Lower lobe of right lung (tissue), 2 donors: ENCODE measurements at regions not wholly inside any gene's neighbourhood (a gene's known extent, or its start where the extent isn't known, plus 50 kb on each side); places are given as distances from the start of the nearest gene placed in this dataset.

Source experiments
- ATAC-seq, 2 donors: fragments of 200-7000 bp; cut with Tn5 transposase; one replicate each; pipeline ENCODE4 v1.9.1; 2020 to 2022; ENCODE audit warnings: mild to moderate bottlenecking in 2 of 2, moderate library complexity in 2 of 2
- DNase-seq: peaks from one replicate; pipeline ENCODE4 v3.0.0-alpha.2; 2020
- H3K27ac ChIP-seq: fragments of 200-600 bp; one replicate; pipeline ENCODE4 v1.8.0; 2022
- H3K27me3 ChIP-seq: fragments of 200-600 bp; one replicate; pipeline ENCODE4 v1.8.0; 2022; ENCODE audit warnings: low read depth
- H3K36me3 ChIP-seq: fragments of 200-600 bp; one replicate; pipeline ENCODE4 v1.8.0; 2022; ENCODE audit warnings: mild to moderate bottlenecking
- H3K4me1 ChIP-seq: fragments of 200-600 bp; one replicate; pipeline ENCODE4 v1.8.0; 2022
- H3K4me3 ChIP-seq: fragments of 200-600 bp; one replicate; pipeline ENCODE4 v1.8.0; 2022; ENCODE audit warnings: mild to moderate bottlenecking
- H3K9me3 ChIP-seq: fragments of 200-600 bp; one replicate; pipeline ENCODE4 v1.8.0; 2022
- intact Hi-C: fragments of 100-400 bp; cut with DNase I; formaldehyde crosslinking; loops from one replicate; pipeline ENCODE4 v1.11.0; 2022
- TF ChIP-seq, protein P1 (sequence below): fragments of 200-600 bp; IDR thresholded peaks from one replicate; pipeline ENCODE4 v1.8.0; 2022; ENCODE audit warnings: antibody characterized with exemption, mild to moderate bottlenecking
- donor health status: DM: no; HTN: yes; CAD: no; lungs with severe emphysema.

DNA sequence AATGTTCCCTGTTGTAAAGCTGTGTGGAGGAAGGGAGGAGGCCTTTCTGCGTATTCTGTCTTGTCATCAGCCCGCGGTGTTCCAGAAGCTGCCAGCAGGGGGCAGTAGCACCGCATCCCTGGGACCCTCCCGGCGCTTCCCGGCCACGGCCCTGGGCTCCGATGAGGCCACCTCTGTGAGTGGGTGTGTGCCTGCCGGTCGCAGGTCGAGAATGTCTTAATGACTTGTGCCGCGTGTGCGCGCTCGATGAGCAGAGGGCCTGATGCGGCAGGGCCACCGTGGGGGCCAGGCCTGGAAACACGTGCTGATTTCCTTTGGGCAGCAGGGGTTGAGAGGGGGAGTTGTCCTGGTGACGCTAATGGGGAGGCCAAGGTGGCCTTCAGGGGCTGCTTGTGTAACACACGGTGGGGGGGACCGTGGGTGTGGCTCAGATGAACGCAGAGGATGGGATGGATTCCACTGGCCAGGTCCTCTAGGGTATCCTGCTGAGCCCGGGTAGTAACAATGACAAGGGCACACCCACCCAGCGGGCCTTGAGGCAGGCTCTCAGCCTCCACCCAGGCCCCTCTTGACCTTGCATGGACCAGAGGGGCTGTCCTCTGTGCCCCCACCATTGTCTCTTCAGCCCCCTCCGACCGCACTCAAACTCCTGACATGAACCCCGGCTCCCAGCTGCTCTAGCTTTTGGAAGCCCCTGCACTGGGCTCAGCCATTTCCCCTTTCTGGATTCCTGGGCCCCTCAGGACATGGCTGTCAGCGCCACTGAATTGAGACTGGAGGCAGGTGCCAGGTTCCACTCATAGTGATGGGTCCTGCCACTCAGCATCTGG, 135.9 kb upstream of the PODXL start:
- Histone ChIP-seq H3K4me3 (no peak overlapping the region), H3K9me3 (no peaks in the 10 kb centered on the region), H3K36me3 (no peaks in the 10 kb centered on the region), H3K27ac (no peak overlapping the region), H3K27me3 (peaks cover 38% of the 10 kb centered on the region), H3K4me1 (no peaks in the 10 kb centered on the region)
- DNase-seq (peak; percentile 52), ATAC-seq (peak; percentile 53 to 61)
- intact Hi-C loops, result no loop called here
- TF ChIP-seq, protein P1, sequence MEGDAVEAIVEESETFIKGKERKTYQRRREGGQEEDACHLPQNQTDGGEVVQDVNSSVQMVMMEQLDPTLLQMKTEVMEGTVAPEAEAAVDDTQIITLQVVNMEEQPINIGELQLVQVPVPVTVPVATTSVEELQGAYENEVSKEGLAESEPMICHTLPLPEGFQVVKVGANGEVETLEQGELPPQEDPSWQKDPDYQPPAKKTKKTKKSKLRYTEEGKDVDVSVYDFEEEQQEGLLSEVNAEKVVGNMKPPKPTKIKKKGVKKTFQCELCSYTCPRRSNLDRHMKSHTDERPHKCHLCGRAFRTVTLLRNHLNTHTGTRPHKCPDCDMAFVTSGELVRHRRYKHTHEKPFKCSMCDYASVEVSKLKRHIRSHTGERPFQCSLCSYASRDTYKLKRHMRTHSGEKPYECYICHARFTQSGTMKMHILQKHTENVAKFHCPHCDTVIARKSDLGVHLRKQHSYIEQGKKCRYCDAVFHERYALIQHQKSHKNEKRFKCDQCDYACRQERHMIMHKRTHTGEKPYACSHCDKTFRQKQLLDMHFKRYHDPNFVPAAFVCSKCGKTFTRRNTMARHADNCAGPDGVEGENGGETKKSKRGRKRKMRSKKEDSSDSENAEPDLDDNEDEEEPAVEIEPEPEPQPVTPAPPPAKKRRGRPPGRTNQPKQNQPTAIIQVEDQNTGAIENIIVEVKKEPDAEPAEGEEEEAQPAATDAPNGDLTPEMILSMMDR, result peak; percentile 79

DNA sequence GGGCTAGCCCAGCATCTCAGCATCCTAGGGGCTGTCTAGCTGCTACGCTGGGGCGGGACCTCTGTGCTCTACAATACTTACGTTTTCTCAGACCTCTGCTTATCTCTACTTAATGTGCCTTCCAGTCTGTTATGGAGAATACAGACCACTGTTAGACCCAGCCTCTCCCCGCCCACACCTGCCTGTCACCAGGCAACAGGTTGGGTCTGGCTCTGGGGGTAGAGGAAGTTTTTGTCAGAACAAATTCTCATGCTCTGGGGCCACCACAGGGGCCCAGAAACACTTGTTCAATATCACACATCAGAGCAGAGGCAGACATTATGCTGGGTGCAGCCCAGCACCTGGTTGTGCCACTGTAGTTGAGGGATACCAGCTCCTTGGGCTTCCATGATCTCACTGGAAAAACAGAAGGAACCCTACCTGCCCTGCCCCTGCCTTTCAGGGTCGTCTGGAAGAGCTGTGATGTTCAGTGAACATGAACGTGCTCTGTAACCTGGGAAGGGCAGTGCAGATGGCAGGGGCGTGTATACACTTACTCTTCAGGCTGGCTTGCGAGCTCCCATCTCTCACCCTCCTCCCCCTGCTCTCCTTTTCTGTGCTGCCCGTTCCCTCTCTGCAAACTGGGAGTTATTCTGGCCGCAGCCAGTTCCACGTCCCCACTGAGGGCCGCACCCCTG, 135.2 kb upstream of the PODXL start:
- Histone ChIP-seq H3K4me1 (no peaks in the 10 kb centered on the region), H3K4me3 (no peak overlapping the region), H3K27ac (no peak overlapping the region), H3K36me3 (no peaks in the 10 kb centered on the region), H3K9me3 (no peaks in the 10 kb centered on the region), H3K27me3 (peaks cover 38% of the 10 kb centered on the region)
- DNase-seq (no peak), ATAC-seq (no peak)
- intact Hi-C loops, result no loop called here
- TF ChIP-seq, protein P1, result no peak

DNA sequence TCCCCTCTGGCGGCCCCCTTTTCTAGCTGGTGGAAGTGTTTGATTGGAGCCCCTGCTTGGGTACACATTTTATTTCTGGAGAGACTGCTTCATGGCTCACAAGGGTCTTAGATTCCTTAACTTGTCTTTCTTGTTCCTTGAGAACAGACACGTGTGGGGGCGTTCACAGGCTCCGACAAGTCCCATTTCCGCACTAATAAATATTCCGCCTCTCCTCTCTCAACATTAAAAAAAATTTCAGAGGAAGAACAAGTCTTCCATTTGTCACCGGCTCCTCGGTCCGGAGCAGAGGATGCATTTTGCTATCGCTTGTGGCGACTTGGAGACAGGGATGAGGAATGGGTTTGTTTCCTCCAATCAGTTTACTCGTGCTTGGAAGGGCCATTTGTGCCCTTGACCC, 134.0 kb upstream of the PODXL start:
- H3K9me3 ChIP-seq, result no peaks in the 10 kb centered on the region
- H3K36me3 ChIP-seq, result no peaks in the 10 kb centered on the region
- H3K27me3 ChIP-seq, result peaks cover 39% of the 10 kb centered on the region
- H3K27ac ChIP-seq, result no peak overlapping the region
- TF ChIP-seq, protein P1, result no peak
- no peak overlapping the region for H3K4me3 ChIP-seq
- ATAC-seq (no peak), DNase-seq (no peak)
- intact Hi-C loops, result no loop called here
- H3K4me1 ChIP-seq, result no peaks in the 10 kb centered on the region

DNA sequence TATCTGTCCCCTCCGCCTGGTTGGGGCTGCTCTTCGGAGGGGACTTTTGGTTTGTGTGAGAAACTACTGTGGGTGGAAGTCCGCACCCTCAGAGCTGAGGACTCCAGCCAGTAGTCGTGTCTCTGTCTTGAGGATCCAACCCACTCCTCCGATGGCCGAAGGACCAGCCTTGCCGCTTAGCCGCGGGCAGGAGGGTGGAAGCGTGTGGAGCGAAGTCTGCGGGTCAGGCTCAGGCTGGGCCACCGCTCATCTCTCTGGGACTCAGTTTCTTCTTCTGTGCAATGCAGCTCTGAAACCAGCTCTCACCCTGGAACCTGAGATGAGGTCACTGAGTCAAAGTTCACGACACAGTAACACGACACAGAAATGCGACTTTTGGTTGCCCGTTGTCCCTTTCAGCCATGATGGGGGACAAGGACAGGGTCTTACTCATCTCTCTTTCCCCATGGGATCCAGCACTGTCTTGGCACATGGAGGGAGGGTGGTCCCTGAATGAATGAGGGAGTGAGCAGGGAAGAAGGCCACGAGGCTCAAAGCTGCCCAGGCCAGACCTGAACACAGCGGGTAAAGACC, 133.3 kb upstream of the PODXL start:
- peaks cover 39% of the 10 kb centered on the region for H3K27me3 ChIP-seq
- H3K36me3 ChIP-seq, result no peaks in the 10 kb centered on the region
- TF ChIP-seq, protein P1, result no peak
- DNase-seq (no peak), ATAC-seq (no peak)
- no peaks in the 10 kb centered on the region for H3K4me1 ChIP-seq
- intact Hi-C loops, result no loop called here
- H3K4me3 ChIP-seq, result no peak overlapping the region
- H3K27ac ChIP-seq, result no peak overlapping the region
- H3K9me3 ChIP-seq, result no peaks in the 10 kb centered on the region

DNA sequence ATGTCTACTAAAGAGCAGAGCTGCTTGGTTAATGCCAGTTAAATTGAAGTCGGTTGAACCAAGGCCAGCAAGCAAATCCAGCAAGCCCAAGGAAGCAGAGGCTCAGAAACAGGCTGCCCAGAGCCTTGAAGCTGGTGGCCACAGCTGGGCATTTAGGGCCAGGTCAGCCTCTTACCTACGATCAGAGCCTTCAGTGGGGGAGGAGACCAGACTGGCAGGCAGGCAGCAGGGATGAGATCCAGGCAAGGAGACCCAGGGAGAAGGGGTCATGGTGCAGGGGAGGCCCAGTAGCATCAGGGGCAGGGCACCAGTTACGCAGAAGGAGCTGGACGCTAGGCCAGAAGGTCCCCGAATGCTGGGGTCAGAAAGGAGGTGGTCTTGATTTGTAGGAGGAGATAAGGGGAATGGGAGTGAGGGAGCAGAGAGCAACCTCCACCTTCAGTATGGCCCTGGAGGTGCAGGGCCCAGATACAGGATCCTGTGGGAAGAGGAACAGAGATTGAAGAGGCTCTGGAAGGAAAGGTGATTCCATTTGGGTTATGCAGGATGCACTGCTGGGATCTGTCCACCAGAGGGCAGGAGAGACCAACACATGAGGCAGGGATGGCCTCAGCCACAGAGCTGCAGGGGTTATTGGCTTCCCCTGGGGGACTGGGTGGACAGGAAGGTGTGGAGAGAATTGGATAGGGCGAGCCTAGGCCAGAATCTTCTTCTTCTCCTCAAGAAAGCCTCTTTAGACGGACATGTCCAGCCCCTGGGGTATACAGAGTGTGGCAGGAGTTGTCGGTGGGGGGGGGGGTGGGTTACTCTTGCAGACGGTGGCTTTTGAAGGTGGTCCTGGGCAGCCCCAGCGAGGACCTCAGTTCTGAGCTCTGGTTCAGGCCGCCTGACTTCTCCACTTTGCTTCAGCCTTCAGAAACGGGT, 132.6 kb upstream of the PODXL start:
- ATAC-seq (peak; percentile 78 to 85), DNase-seq (no peak)
- H3K27me3 ChIP-seq, result peaks cover 32% of the 10 kb centered on the region
- TF ChIP-seq, protein P1, result peak; percentile 94
- H3K9me3 ChIP-seq, result no peaks in the 10 kb centered on the region
- no peaks in the 10 kb centered on the region for H3K36me3 ChIP-seq
- intact Hi-C loops, result no loop called here
- no peak overlapping the region for H3K27ac ChIP-seq
- H3K4me1 ChIP-seq, result no peaks in the 10 kb centered on the region
- no peak overlapping the region for H3K4me3 ChIP-seq
